Kidney tubule cell (primary cell): ENCODE measurements at regions not wholly inside any gene's neighbourhood (a gene's known extent, or its start where the extent isn't known, plus 50 kb on each side); places are given as distances from the start of the nearest gene placed in this dataset.
A peak's percentile ranks its signal among the peaks of the same experiment; 100 is the strongest.

ENCODE experiments used
- DNase-seq: peaks from one replicate; pipeline ENCODE4 v3.0.0-alpha.2; 2018; ENCODE audit warnings: low spot score

- DNase-seq, result no peak
These were observed 134.5 kb downstream of the BAMBI start for GRCh38 chr10:28811639-28812349.

GRCh38 chr10:28812384-28813372, 135.4 kb downstream of the BAMBI start:
- no peak for DNase-seq

DNA sequence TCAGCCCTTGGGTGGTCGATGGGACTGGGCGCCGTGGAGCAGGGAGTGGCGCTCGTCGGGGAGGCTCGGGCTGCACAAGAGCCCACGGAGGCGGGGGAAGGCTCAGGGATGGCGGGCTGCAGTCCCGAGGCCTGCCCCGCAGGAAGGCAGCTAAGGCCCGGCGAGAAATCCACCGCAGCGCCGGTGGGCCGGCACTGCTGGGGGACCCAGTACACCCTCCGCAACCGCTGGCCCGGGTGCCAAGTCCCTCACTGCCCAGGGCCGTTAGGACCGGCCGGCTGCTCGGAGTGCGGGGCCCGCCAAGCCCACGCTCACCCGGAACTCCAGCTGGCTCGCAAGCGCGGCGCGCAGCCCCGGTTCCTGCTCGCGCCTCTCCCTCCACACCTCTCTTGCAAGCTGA, 138.4 kb downstream of the BAMBI start:
- DNase-seq, result no peak

DNA sequence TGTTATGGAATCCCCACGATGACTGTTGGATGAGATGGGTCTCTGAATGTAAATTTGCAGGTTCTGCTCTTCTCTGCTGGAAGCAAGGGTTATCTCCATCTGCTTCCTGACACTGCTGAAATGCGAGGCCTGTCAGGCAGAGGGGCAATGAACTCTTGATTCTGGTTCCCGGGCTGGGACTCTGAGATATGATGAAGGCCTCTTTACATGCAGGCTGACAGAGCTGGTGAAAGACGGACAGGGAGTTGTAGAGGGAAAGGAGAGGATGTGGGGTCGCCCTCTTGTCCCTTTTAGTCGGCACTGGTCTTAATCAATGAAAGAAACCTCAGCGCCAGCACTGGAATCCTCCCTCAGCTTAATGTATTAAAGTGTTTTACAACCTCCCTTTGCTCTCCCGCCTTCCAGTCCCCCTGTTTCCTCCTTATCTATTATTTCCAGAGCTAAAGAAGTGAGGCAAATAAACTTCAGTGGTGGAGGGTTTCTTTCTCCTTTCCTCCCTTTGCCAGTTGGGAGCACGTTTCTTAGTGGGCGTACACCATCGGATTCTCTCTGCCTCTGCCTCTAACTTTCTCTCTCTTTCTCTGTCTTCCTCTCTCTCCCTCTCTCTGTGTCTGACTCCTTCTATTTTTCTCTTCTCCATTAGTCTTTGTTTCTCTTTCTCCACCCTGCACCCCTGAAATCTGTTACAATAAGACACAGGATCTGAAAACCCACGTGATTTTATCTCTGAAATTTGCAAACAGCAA, 145.6 kb downstream of the BAMBI start:
- DNase-seq, result no peak

DNA sequence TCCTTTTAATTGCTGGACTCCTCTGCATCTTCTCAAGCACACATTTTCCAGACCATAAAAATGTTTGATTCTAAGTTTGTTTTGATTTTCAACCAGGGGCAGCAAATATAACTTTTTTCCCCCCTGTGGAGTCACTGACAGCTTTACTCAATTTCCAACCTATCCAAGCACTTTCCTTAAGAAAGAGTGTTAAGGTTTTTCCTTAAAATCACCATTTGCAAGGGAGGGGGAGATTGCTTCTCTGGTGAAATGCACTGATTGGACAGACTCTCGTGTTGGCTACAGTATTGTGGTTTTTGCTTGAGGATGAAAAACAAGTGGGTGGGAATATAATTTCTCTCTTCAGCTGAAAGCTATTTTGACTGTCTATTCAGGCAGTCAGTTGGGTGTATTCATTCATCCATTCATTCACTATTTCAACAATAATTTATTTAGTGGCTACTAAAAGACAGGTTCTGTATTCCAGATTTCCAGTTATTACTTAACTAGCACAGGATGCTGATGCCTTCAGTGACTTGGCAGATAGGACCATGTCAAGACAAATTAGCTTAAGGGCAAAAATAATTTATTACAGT, 146.3 kb downstream of the BAMBI start:
- DNase-seq, result no peak

DNA sequence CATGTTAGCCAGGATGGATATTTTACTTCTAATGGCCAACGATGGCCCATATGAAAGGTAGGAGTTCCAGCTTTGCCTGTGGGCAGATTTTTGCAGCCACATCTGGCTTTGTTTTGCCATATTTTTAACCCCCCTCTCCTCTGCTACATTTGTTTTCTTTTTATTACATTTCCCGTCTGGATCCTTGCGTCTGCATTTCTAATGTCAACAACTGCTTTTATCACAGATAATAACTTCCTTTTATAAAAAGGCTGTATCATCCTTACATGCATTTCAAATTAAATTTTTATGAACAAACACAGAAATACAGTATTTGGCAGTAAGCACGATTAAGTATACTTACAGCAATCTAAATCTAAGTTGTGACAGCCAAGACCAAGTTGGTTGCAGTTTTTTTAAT, 156.0 kb downstream of the BAMBI start:
- no peak for DNase-seq

GRCh38 chr10:28836435-28836743, 159.1 kb downstream of the BAMBI start:
- no peak for DNase-seq

GRCh38 chr10:28837613-28838390, 160.5 kb downstream of the BAMBI start:
- no peak for DNase-seq

- no peak for DNase-seq
These were observed 161.6 kb downstream of the BAMBI start for GRCh38 chr10:28838908-28839307.

DNA sequence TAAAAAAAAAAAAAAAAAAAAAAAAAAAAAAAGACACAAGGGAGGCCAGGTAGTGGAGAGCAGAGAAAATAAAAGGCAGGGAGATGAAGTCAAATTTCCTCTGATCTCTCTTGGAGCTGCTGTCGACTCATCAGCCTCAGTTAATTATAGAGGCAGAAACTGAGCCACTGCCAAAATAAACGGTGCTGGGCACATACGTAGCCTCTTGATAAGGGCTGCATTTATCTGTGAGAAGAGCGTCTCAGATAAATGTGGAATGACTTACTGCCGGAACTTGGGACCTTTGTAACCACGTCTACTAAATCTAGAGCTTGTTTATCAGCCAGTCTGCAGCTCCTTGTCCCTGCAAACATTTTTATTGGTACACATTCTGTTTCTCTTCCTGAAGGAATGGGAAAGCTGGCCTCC, 162.3 kb downstream of the BAMBI start:
- DNase-seq, result peak; percentile 81

GRCh38 chr10:28840202-28840601, 162.9 kb downstream of the BAMBI start:
- DNase-seq, result no peak

GRCh38 chr10:28840971-28841370, 163.7 kb downstream of the BAMBI start:
- no peak for DNase-seq

DNA sequence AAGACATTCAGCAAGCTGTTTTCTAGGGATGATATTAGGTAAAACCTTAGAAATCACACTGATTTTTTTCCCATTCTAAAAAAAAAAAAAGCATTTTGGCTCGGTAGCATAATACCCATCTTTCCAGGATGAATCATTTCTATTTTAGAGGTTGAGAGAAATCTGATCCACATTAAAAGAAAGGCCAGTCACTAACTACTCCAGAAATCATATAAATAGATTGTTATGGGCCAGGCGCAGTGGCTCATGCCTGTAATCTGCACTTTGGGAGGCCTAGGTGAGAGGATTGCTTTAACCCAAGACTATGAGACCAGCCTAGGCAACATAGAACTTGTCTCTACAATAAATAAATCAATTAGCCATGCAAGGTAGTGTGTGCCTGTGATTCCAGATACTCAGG, 164.3 kb downstream of the BAMBI start:
- DNase-seq, result no peak

DNA sequence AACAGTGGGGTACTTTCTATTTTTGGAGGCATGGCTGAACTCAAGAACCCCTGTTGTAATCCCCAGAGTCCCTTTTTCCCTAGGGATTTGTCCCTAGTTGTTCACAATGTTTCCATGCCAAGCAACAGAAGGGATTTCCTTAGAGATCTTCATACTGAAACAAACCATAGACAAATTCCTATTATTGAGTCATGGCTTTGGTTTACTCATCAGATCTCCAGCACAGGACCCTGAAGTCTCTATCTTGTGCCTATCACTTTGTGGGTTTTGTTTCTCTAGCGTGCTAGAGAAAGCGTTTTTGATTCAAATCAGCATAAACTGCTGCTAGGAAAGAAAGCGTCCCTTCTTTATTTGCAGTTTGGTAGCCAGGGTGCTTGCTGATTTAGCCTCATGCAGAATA, 165.0 kb downstream of the BAMBI start:
- DNase-seq, result peak; percentile 86

GRCh38 chr10:28845009-28845682, 167.8 kb downstream of the BAMBI start:
- DNase-seq, result no peak

GRCh38 chr10:28849309-28849708, 172.0 kb downstream of the BAMBI start:
- DNase-seq, result peak; percentile 42

DNA sequence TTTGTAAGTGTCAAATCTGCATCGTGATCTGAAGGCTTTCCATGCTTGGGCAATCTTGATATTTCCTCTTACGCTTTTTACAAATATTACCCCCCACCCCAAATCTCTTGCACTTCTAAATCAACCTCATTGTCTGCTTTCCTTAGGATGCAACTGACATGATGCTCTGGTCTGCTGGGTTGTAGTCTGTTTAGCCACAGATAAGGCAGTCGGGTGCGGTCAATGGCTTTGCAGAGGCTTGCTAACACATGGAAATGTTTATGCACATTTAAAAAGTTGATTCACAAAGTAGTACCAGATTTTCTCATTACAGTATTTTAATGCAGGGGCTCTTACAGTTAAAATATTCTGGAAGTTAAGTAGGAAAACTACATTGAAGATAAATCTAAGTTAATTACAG, 172.5 kb downstream of the BAMBI start:
- DNase-seq, result no peak

- DNase-seq, result no peak
These were observed 173.5 kb downstream of the BAMBI start for GRCh38 chr10:28850784-28851183.

DNA sequence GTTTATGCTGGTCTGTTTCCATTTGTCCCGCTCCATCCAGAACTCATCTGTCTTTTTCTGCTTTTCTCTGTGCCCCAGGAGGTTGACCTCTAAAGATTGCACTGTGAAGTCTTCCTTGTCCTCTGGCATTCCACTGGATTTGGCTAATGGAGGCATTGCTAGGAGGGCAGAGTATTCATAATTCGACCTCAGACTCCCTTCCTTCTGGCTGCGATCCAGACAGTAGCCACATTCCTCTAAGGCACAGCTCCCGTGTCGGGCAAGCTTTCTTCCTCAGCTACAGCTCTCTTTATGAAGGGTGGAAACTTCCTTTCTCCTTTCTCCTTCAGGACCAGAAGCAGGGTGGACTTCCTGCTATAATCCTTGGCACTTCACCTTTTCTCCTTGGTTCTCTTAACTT, 175.9 kb downstream of the BAMBI start:
- peak; percentile 86 for DNase-seq

- no peak for DNase-seq
These were observed 179.8 kb downstream of the BAMBI start for GRCh38 chr10:28857164-28857563.

DNA sequence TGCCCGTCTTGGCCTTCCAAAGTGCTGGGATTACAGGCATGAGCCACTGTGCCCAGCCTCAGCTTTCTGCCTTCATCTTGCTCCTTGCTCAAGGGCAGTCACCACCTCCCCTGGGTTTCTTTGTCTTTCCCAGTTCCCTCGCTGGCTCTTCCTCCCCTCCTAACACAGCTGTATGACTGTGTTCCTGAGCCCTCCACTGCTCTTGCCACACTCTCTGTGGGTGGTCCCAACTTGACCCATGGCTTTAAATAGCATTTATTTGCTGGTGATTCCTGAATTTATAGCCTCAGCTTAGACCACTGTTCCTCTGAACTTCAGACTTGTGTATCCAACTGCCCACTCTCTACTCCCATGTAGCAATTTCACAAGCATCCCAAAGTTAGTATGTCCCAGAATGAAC, 181.3 kb downstream of the BAMBI start:
- DNase-seq, result no peak
